WTC11 (cell line): ENCODE measurements at regions not wholly inside any gene's neighbourhood (a gene's known extent, or its start where the extent isn't known, plus 50 kb on each side); places are given as distances from the start of the nearest gene placed in this dataset.

ENCODE experiments used
- ATAC-seq: fragments of 200-7000 bp; cut with Tn5 transposase; 2 replicates; pipeline ENCODE4 v1.10.0; 2021; ENCODE audit warnings: mild to moderate bottlenecking, moderate library complexity
- CTCF ChIA-PET: fragments of 300-600 bp; sonication (Branson Sonifier 250); formaldehyde crosslinking; loops from one replicate; lab custom pipeline; 2021; ENCODE audit warnings: antibody characterized with exemption; lab: Charles Lee
- POLR2A ChIA-PET: fragments of 350-600 bp; sonication (Branson Sonifier 250); formaldehyde crosslinking; loops from one replicate; lab custom pipeline; 2021; ENCODE audit warnings: antibody characterized with exemption; lab: Charles Lee
- DNase-seq: peaks from one replicate; pipeline ENCODE4 v3.0.0; 2021; ENCODE audit warnings: low spot score
- H3K27ac Mint-ChIP-seq: 2 replicates; pipeline ENCODE4 v1.8.0; 2021; ENCODE audit warnings: mixed read lengths
- H3K27me3 Mint-ChIP-seq: 2 replicates; pipeline ENCODE4 v1.8.0; 2021; ENCODE audit warnings: low read depth, mild to moderate bottlenecking, moderate library complexity, mixed read lengths
- H3K36me3 Mint-ChIP-seq: 2 replicates; pipeline ENCODE4 v1.8.0; 2021; ENCODE audit warnings: mixed read lengths
- H3K4me1 Mint-ChIP-seq: 2 replicates; pipeline ENCODE4 v1.8.0; 2022; ENCODE audit warnings: mixed read lengths
- H3K4me3 Mint-ChIP-seq: 2 replicates; pipeline ENCODE4 v1.8.0; 2021; ENCODE audit warnings: mild to moderate bottlenecking, moderate library complexity, mixed read lengths
- H3K9me3 Mint-ChIP-seq: 2 replicates; pipeline ENCODE4 v1.8.0; 2021; ENCODE audit warnings: mixed read lengths
- FOXK1 ChIP-seq: sonication (generic); formaldehyde crosslinking; IDR thresholded peaks from 2 replicates; pipeline ENCODE4 v1.8.0; 2022; ENCODE audit warnings: mild to moderate bottlenecking, moderate library complexity, missing genetic modification reagents
- JAZF1 ChIP-seq: fragments of 250-450 bp; sonication (Bioruptor Pico); IDR thresholded peaks from 2 replicates; pipeline ENCODE4 v1.9.0; 2021; ENCODE audit warnings: moderate library complexity, mild to moderate bottlenecking, inconsistent platforms
- MXD4 ChIP-seq: fragments of 250-450 bp; sonication (Bioruptor Pico); IDR thresholded peaks from 2 replicates; pipeline ENCODE4 v1.8.0; 2021; ENCODE audit warnings: mild to moderate bottlenecking, moderate library complexity, borderline replicate concordance
- MYBL2 ChIP-seq: sonication (generic); formaldehyde crosslinking; IDR thresholded peaks from 2 replicates; pipeline ENCODE4 v1.8.1; 2023; ENCODE audit warnings: mild to moderate bottlenecking, moderate library complexity, missing genetic modification reagents
- NFE2L1 ChIP-seq: sonication (generic); formaldehyde crosslinking; IDR thresholded peaks from 2 replicates; pipeline ENCODE4 v1.8.1; 2023; ENCODE audit warnings: missing genetic modification reagents
- SMAD4 ChIP-seq: sonication (generic); formaldehyde crosslinking; IDR thresholded peaks from 2 replicates; pipeline ENCODE4 v1.8.0; 2022; ENCODE audit warnings: mild to moderate bottlenecking, missing genetic modification reagents
- TCF7 ChIP-seq: sonication (generic); formaldehyde crosslinking; IDR thresholded peaks from 2 replicates; pipeline ENCODE4 v1.8.0; 2022; ENCODE audit warnings: mild to moderate bottlenecking, low read depth, missing genetic modification reagents, moderate library complexity
- TEAD1 ChIP-seq: sonication (generic); formaldehyde crosslinking; IDR thresholded peaks from 2 replicates; pipeline ENCODE4 v1.8.0; 2022; ENCODE audit warnings: mild to moderate bottlenecking, missing genetic modification reagents
- ZNF121 ChIP-seq: sonication (generic); formaldehyde crosslinking; IDR thresholded peaks from 2 replicates; pipeline ENCODE4 v1.8.0; 2023; ENCODE audit warnings: missing genetic modification reagents
- ZNF232 ChIP-seq: sonication (generic); formaldehyde crosslinking; IDR thresholded peaks from 2 replicates; pipeline ENCODE4 v1.8.0; 2022; ENCODE audit warnings: mild to moderate bottlenecking, missing genetic modification reagents
- ZNF281 ChIP-seq: sonication (generic); formaldehyde crosslinking; IDR thresholded peaks from 2 replicates; pipeline ENCODE4 v1.8.0; 2023; ENCODE audit warnings: mild to moderate bottlenecking, missing genetic modification reagents
- ZNF396 ChIP-seq: fragments of 250-450 bp; sonication (Bioruptor Pico); IDR thresholded peaks from 2 replicates; pipeline ENCODE4 v1.8.0; 2021; ENCODE audit warnings: mild to moderate bottlenecking, moderate library complexity, borderline replicate concordance
- ZNF416 ChIP-seq: fragments of 250-450 bp; sonication (Bioruptor Pico); IDR thresholded peaks from 2 replicates; pipeline ENCODE4 v1.9.0; 2021; ENCODE audit warnings: mild to moderate bottlenecking, inconsistent platforms
- TF ChIP-seq, protein P1 (sequence below): sonication (generic); formaldehyde crosslinking; IDR thresholded peaks from 2 replicates; pipeline ENCODE4 v1.8.1; 2023; ENCODE audit warnings: mild to moderate bottlenecking, missing genetic modification reagents
- TF ChIP-seq, protein P2 (sequence below): sonication (generic); formaldehyde crosslinking; conservative IDR thresholded peaks from 2 replicates; pipeline ENCODE4 v1.8.1; 2022; ENCODE audit warnings: mild to moderate bottlenecking, missing genetic modification reagents
- TF ChIP-seq, protein P3 (sequence below): sonication (generic); formaldehyde crosslinking; IDR thresholded peaks from 2 replicates; pipeline ENCODE4 v1.8.0; 2022; ENCODE audit warnings: mild to moderate bottlenecking, missing genetic modification reagents

GRCh38 chr6:163900570-163900969 is 486.1 kb downstream of the QKI start (continued):
- TF ChIP-seq NFE2L1 (CRISPR knock-in tag) (no peak), TCF7 (no peak), MXD4 (CRISPR knock-in tag) (no peak), ZNF281 (no peak)
- TF ChIP-seq, protein P1, sequence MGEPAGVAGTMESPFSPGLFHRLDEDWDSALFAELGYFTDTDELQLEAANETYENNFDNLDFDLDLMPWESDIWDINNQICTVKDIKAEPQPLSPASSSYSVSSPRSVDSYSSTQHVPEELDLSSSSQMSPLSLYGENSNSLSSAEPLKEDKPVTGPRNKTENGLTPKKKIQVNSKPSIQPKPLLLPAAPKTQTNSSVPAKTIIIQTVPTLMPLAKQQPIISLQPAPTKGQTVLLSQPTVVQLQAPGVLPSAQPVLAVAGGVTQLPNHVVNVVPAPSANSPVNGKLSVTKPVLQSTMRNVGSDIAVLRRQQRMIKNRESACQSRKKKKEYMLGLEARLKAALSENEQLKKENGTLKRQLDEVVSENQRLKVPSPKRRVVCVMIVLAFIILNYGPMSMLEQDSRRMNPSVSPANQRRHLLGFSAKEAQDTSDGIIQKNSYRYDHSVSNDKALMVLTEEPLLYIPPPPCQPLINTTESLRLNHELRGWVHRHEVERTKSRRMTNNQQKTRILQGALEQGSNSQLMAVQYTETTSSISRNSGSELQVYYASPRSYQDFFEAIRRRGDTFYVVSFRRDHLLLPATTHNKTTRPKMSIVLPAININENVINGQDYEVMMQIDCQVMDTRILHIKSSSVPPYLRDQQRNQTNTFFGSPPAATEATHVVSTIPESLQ: no peak
- TF ChIP-seq, all 79 proteins: peak for 0

GRCh38 chr6:163897669-163898068 is 483.2 kb downstream of the QKI start:
- no peak for TF ChIP-seq ZNF396 (CRISPR knock-in tag)
- TF ChIP-seq ZNF232: no peak
- no peak for TF ChIP-seq FOXK1 (CRISPR knock-in tag)
- no peak for TF ChIP-seq ZNF416
- no peak for TF ChIP-seq NFE2L1 (CRISPR knock-in tag)
- TF ChIP-seq MYBL2 (CRISPR knock-in tag): no peak
- TF ChIP-seq, protein P2, sequence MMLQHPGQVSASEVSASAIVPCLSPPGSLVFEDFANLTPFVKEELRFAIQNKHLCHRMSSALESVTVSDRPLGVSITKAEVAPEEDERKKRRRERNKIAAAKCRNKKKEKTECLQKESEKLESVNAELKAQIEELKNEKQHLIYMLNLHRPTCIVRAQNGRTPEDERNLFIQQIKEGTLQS (CRISPR knock-in tag): no peak
- TF ChIP-seq TEAD1: no peak
- Mint-ChIP-seq H3K9me3 (peaks cover 13% of the 10 kb centered on the region), H3K36me3 (peaks cover 7% of the 10 kb centered on the region), H3K4me3 (no peak overlapping the region), H3K27ac (no peak overlapping the region), H3K4me1 (peaks cover 23% of the 10 kb centered on the region), H3K27me3 (no peaks in the 10 kb centered on the region)
- POLR2A ChIA-PET: no interaction called here
- ATAC-seq: no peak
- CTCF ChIA-PET: no interaction called here
- no peak for DNase-seq

GRCh38 chr6:163897030-163897429 is 482.5 kb downstream of the QKI start:
- Mint-ChIP-seq H3K27ac (0 out of 2 replicates have a peak overlapping the region, but pooled peaks have one; percentile 28), H3K4me1 (peaks cover 23% of the 10 kb centered on the region), H3K9me3 (peaks cover 13% of the 10 kb centered on the region), H3K36me3 (peaks cover 7% of the 10 kb centered on the region), H3K4me3 (no peak overlapping the region), H3K27me3 (no peaks in the 10 kb centered on the region)
- TF ChIP-seq, protein P2 (CRISPR knock-in tag): no peak
- no peak for TF ChIP-seq SMAD4
- TF ChIP-seq, protein P3, sequence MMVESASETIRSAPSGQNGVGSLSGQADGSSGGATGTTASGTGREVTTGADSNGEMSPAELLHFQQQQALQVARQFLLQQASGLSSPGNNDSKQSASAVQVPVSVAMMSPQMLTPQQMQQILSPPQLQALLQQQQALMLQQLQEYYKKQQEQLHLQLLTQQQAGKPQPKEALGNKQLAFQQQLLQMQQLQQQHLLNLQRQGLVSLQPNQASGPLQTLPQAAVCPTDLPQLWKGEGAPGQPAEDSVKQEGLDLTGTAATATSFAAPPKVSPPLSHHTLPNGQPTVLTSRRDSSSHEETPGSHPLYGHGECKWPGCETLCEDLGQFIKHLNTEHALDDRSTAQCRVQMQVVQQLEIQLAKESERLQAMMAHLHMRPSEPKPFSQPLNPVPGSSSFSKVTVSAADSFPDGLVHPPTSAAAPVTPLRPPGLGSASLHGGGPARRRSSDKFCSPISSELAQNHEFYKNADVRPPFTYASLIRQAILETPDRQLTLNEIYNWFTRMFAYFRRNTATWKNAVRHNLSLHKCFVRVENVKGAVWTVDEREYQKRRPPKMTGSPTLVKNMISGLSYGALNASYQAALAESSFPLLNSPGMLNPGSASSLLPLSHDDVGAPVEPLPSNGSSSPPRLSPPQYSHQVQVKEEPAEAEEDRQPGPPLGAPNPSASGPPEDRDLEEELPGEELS: no peak
- TF ChIP-seq JAZF1: no peak
- no peak for TF ChIP-seq ZNF121 (CRISPR knock-in tag)
- no peak for TF ChIP-seq TEAD1
- TF ChIP-seq NFE2L1 (CRISPR knock-in tag): no peak
- CTCF ChIA-PET: no interaction called here
- POLR2A ChIA-PET: no interaction called here
- DNase-seq (no peak), ATAC-seq (no peak)
